Dendritic cell treated with granulocyte-macrophage colony-stimulating factor and Interleukin-4, amounts not matched to agents 40 ng/mL and 50 ng/mL, for 4 days (primary cell): ENCODE measurements at regions not wholly inside any gene's neighbourhood (a gene's known extent, or its start where the extent isn't known, plus 50 kb on each side); places are given as distances from the start of the nearest gene placed in this dataset.

Experiments
- H3K27ac Mint-ChIP-seq: one replicate; pipeline ENCODE4 v1.8.0; 2022; ENCODE audit warnings: mild to moderate bottlenecking, mixed read lengths
- H3K27me3 Mint-ChIP-seq: one replicate; pipeline ENCODE4 v1.8.0; 2022; ENCODE audit warnings: mild to moderate bottlenecking, mixed read lengths
- H3K36me3 Mint-ChIP-seq: one replicate; pipeline ENCODE4 v1.8.0; 2022; ENCODE audit warnings: low read depth, mixed read lengths
- H3K4me1 Mint-ChIP-seq: one replicate; pipeline ENCODE4 v1.8.0; 2022; ENCODE audit warnings: low read depth, mixed read lengths
- H3K4me3 Mint-ChIP-seq: one replicate; pipeline ENCODE4 v1.8.0; 2022; ENCODE audit warnings: mild to moderate bottlenecking, moderate library complexity, mixed read lengths
- H3K9me3 Mint-ChIP-seq: one replicate; pipeline ENCODE4 v1.8.0; 2022; ENCODE audit warnings: mixed read lengths
- intact Hi-C: fragments of 100-400 bp; cut with micrococcal nuclease; formaldehyde crosslinking; loops from one replicate; pipeline ENCODE4 v1.15.0; 2022

DNA sequence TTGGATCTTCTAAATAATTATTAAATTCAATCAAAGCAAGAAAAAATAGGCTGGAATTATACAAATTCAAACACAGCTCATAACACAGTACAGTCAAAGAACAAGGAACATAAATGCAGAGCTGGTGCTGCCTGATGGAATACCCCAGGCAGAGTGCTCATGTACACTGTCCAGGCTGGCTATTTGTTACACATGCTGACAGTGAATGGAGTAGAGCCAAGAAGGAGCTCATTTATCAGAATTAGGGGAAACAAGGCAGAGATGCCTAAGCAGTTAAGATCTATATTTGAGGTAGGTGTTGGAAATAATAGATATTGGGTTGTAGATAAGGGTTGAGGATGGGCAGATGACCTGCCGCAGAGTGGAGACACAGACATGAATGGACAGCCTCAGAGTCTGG lies 788.2 kb upstream of the ARPP21 start:
- intact Hi-C loops = no loop called here
- H3K4me1 Mint-ChIP-seq = no peaks in the 10 kb centered on the region
- H3K36me3 Mint-ChIP-seq = no peaks in the 10 kb centered on the region
- H3K27ac Mint-ChIP-seq = no peak overlapping the region
- no peak overlapping the region for H3K4me3 Mint-ChIP-seq
- H3K27me3 Mint-ChIP-seq = no peaks in the 10 kb centered on the region
- H3K9me3 Mint-ChIP-seq = peaks cover 9% of the 10 kb centered on the region

DNA sequence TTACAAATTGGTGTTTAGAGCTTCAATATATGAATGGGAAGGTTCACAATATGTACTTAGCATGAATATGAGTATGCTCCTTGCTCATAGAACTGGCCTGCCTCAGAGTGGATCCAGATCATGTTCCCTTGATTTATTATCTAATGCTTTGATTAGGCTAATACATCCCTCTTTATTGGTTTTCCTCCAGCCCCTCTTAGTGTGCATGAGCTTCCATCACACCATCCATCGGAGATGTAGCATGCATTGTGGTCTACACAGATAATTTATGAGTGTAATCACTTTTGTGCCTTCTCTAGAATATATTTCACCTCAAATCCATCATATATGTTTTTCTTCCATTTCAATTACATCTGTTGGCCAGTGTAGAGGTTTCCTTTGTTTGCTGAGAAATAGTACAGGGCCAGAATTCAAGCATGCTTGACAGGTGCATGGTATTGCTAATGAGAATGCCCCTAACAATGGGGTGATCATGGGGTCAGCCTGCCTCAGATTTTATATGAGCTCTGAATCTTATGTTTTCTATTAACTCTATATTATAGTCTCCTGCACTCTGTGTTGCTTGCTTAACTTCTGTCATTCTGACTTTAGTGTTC lies 786.4 kb upstream of the ARPP21 start:
- no peaks in the 10 kb centered on the region for H3K36me3 Mint-ChIP-seq
- intact Hi-C loops = no loop called here
- H3K9me3 Mint-ChIP-seq = peaks cover 9% of the 10 kb centered on the region
- no peaks in the 10 kb centered on the region for H3K27me3 Mint-ChIP-seq
- H3K4me3 Mint-ChIP-seq = no peak overlapping the region
- H3K27ac Mint-ChIP-seq = no peak overlapping the region
- H3K4me1 Mint-ChIP-seq = no peaks in the 10 kb centered on the region

GRCh38 chr3:34856081-34856947 lies 783.0 kb upstream of the ARPP21 start:
- no peaks in the 10 kb centered on the region for H3K27me3 Mint-ChIP-seq
- no peaks in the 10 kb centered on the region for H3K4me1 Mint-ChIP-seq
- intact Hi-C loops = no loop called here
- no peak overlapping the region for H3K4me3 Mint-ChIP-seq
- H3K36me3 Mint-ChIP-seq = no peaks in the 10 kb centered on the region
- peaks cover 9% of the 10 kb centered on the region for H3K9me3 Mint-ChIP-seq
- H3K27ac Mint-ChIP-seq = no peak overlapping the region

GRCh38 chr3:34858067-34858660 lies 781.2 kb upstream of the ARPP21 start:
- H3K9me3 Mint-ChIP-seq = peaks cover 7% of the 10 kb centered on the region
- H3K27ac Mint-ChIP-seq = no peak overlapping the region
- intact Hi-C loops = no loop called here
- H3K4me3 Mint-ChIP-seq = no peak overlapping the region
- no peaks in the 10 kb centered on the region for H3K4me1 Mint-ChIP-seq
- no peaks in the 10 kb centered on the region for H3K27me3 Mint-ChIP-seq
- no peaks in the 10 kb centered on the region for H3K36me3 Mint-ChIP-seq

- Mint-ChIP-seq H3K9me3 (no peaks in the 10 kb centered on the region), H3K27me3 (no peaks in the 10 kb centered on the region), H3K27ac (no peak overlapping the region), H3K4me3 (no peak overlapping the region), H3K36me3 (no peaks in the 10 kb centered on the region), H3K4me1 (no peaks in the 10 kb centered on the region)
- intact Hi-C loops = no loop called here
Measured at GRCh38 chr3:34859746-34860145, 779.6 kb upstream of the ARPP21 start.

- H3K27ac Mint-ChIP-seq = no peak overlapping the region
- no peaks in the 10 kb centered on the region for H3K4me1 Mint-ChIP-seq
- no peaks in the 10 kb centered on the region for H3K9me3 Mint-ChIP-seq
- H3K36me3 Mint-ChIP-seq = no peaks in the 10 kb centered on the region
- intact Hi-C loops = no loop called here
- no peak overlapping the region for H3K4me3 Mint-ChIP-seq
- no peaks in the 10 kb centered on the region for H3K27me3 Mint-ChIP-seq
Measured at GRCh38 chr3:34862456-34862855, 776.9 kb upstream of the ARPP21 start.

- H3K27ac Mint-ChIP-seq = no peak overlapping the region
Measured at GRCh38 chr3:34863485-34863884, 775.8 kb upstream of the ARPP21 start.

GRCh38 chr3:34864011-34864410 lies 775.3 kb upstream of the ARPP21 start:
- Mint-ChIP-seq H3K27ac (no peak overlapping the region), H3K36me3 (no peaks in the 10 kb centered on the region), H3K4me3 (no peak overlapping the region), H3K4me1 (no peaks in the 10 kb centered on the region), H3K27me3 (no peaks in the 10 kb centered on the region), H3K9me3 (peaks cover 9% of the 10 kb centered on the region)
- intact Hi-C loops = no loop called here

More at GRCh38 chr3:34863485-34863884, 775.8 kb upstream of the ARPP21 start:
- H3K36me3 Mint-ChIP-seq = no peaks in the 10 kb centered on the region
- intact Hi-C loops = no loop called here
- peaks cover 4% of the 10 kb centered on the region for H3K9me3 Mint-ChIP-seq
- H3K4me1 Mint-ChIP-seq = no peaks in the 10 kb centered on the region
- H3K4me3 Mint-ChIP-seq = no peak overlapping the region
- H3K27me3 Mint-ChIP-seq = no peaks in the 10 kb centered on the region

DNA sequence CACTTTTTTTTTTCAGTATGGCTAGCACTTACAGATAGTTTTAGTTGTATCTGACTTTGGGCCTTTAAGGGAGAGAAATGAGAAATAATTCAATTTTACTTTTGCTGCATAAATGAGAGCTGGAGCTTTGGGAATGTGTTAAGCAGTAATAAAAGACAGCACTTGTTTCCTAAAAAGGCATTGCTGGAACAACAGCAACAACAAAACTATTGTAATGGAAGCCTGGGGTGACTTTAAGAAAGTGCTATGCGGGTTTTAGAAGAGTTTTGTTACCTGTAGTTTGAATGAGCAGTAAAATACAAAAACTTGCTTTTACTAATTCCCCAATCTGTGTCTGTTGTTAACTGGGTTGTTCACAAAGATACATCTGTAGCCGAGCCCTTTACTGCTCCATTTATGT lies 774.0 kb upstream of the ARPP21 start:
- intact Hi-C loops = no loop called here
- Mint-ChIP-seq H3K36me3 (no peaks in the 10 kb centered on the region), H3K27ac (no peak overlapping the region), H3K27me3 (no peaks in the 10 kb centered on the region), H3K4me3 (no peak overlapping the region), H3K4me1 (no peaks in the 10 kb centered on the region), H3K9me3 (peaks cover 9% of the 10 kb centered on the region)

DNA sequence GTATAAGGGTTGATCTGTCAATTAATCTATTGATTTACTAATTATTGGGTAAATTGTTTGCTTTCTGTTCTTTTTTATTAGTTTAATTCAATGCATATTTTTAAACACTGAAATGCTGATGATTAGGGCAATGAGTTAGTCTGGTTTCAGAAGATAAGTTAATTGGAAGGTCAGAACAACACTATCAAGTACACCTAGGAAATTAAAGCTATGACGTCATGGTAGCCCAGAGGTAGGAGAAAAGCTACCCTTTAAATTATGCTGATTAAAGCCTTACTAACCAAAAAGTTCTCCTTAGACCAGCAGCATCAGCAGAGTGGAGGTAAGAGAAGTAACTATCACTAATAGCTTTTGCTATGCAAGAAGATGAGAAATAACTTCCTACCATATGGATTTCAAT lies 770.4 kb upstream of the ARPP21 start:
- H3K27ac Mint-ChIP-seq = no peak overlapping the region
- no peak overlapping the region for H3K4me3 Mint-ChIP-seq
- H3K36me3 Mint-ChIP-seq = no peaks in the 10 kb centered on the region
- intact Hi-C loops = no loop called here
- H3K4me1 Mint-ChIP-seq = no peaks in the 10 kb centered on the region
- H3K27me3 Mint-ChIP-seq = no peaks in the 10 kb centered on the region
- H3K9me3 Mint-ChIP-seq = peaks cover 18% of the 10 kb centered on the region

- no peaks in the 10 kb centered on the region for H3K27me3 Mint-ChIP-seq
- H3K36me3 Mint-ChIP-seq = no peaks in the 10 kb centered on the region
- intact Hi-C loops = no loop called here
- H3K27ac Mint-ChIP-seq = no peak overlapping the region
- H3K4me1 Mint-ChIP-seq = no peaks in the 10 kb centered on the region
- H3K4me3 Mint-ChIP-seq = no peak overlapping the region
- peaks cover 18% of the 10 kb centered on the region for H3K9me3 Mint-ChIP-seq
Measured at GRCh38 chr3:34869696-34870095, 769.6 kb upstream of the ARPP21 start.

- Mint-ChIP-seq H3K36me3 (no peaks in the 10 kb centered on the region), H3K9me3 (peaks cover 18% of the 10 kb centered on the region), H3K4me1 (no peaks in the 10 kb centered on the region), H3K4me3 (no peak overlapping the region), H3K27ac (no peak overlapping the region), H3K27me3 (no peaks in the 10 kb centered on the region)
- intact Hi-C loops = no loop called here
Measured at GRCh38 chr3:34872406-34872805, 766.9 kb upstream of the ARPP21 start.

GRCh38 chr3:34876997-34877396 lies 762.3 kb upstream of the ARPP21 start:
- H3K27ac Mint-ChIP-seq = no peak overlapping the region
- H3K9me3 Mint-ChIP-seq = no peaks in the 10 kb centered on the region
- H3K4me3 Mint-ChIP-seq = no peak overlapping the region
- H3K36me3 Mint-ChIP-seq = no peaks in the 10 kb centered on the region
- no peaks in the 10 kb centered on the region for H3K4me1 Mint-ChIP-seq
- intact Hi-C loops = no loop called here
- H3K27me3 Mint-ChIP-seq = no peaks in the 10 kb centered on the region

GRCh38 chr3:34878488-34878887 lies 760.8 kb upstream of the ARPP21 start:
- Mint-ChIP-seq H3K4me3 (no peak overlapping the region), H3K9me3 (no peaks in the 10 kb centered on the region), H3K4me1 (no peaks in the 10 kb centered on the region), H3K27me3 (no peaks in the 10 kb centered on the region), H3K27ac (no peak overlapping the region), H3K36me3 (no peaks in the 10 kb centered on the region)
- intact Hi-C loops = no loop called here
